ENCODE measurements at regions not wholly inside any gene's neighbourhood (a gene's known extent, or its start where the extent isn't known, plus 50 kb on each side); places are given as distances from the start of the nearest gene placed in this dataset.

DNA sequence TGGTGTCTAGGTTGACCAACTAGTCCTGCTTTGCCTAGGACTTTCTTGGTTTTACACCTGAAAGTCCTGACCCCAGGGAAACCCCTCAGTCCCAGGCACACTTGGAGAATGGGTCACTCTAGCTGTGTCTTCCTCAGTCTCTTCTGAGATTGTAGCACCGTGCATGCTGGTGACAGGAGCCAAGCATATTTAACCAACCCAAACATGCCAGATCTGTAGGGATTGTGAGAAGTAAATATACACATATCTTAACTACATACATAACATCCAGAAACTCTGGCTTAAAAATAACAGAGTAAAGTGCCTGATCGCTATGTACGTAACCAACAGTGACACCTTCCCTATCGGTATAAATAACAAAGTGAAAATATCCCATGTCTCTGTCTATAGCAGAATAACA is 158.1 kb downstream of the HAPSTR1 start:
- intact Hi-C loops (cut with DNase I) = no loop called here
- Histone ChIP-seq H3K4me3 (no peak overlapping the region), H3K9me3 (no peaks in the 10 kb centered on the region), H3K27me3 (no peaks in the 10 kb centered on the region), H3K36me3 (no peaks in the 10 kb centered on the region), H3K4me1 (no peaks in the 10 kb centered on the region), H3K27ac (no peak overlapping the region)
- ATAC-seq (no peak), DNase-seq (no peak)
- no peak for TF ChIP-seq CTCF (IDR thresholded peaks at IDR 0.05)

DNA sequence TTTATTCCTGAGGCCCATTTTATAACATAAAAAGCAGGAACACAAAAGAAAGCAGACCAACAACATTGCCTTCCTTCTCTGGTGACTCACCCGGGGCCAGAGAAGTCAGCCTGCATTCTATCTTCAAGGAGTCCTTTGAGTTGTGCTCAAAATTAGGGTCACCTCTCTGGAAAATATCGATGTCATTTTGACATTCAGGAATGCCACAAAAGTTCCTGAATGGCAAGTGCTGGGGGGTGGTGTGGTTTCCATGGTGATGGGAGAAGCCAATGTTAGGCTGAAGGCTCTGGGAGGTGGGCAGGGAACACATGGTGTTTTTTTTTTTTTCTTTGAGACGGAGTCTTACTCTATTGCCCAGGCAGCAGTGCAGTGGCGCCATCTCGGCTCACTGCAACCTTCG is 159.6 kb downstream of the HAPSTR1 start:
- TF ChIP-seq CTCF (IDR thresholded peaks at IDR 0.05) = no peak
- Histone ChIP-seq H3K27me3 (no peaks in the 10 kb centered on the region), H3K9me3 (no peaks in the 10 kb centered on the region), H3K4me3 (no peak overlapping the region), H3K36me3 (no peaks in the 10 kb centered on the region), H3K27ac (no peak overlapping the region), H3K4me1 (no peaks in the 10 kb centered on the region)
- no peak for DNase-seq
- intact Hi-C loops (cut with DNase I) = no loop called here
- no peak for ATAC-seq

DNA sequence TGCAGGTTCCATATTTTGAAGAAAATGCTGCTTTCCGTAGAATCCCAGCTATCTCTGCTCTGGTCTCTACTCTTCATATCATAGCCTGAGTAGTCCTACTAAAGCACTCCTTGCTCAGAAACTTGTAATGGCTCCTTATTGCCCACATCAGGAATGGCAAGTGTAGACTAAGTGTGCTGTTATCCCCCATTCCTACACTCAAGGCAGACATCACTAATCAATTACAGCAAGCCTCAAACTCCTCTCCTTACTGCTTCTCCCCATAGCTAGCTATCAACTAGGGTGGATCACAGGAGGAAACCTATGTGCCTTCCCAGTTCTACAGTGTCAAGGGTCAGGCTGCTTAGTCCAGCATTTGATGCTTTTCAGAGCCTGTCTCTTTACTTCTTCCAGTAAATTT is 163.4 kb downstream of the HAPSTR1 start:
- DNase-seq (no peak), ATAC-seq (no peak)
- intact Hi-C loops (cut with DNase I) = no loop called here
- Histone ChIP-seq H3K36me3 (no peaks in the 10 kb centered on the region), H3K4me1 (no peaks in the 10 kb centered on the region), H3K9me3 (no peaks in the 10 kb centered on the region), H3K27me3 (no peaks in the 10 kb centered on the region), H3K27ac (no peak overlapping the region), H3K4me3 (no peak overlapping the region)
- TF ChIP-seq CTCF (IDR thresholded peaks at IDR 0.05) = no peak

GRCh38 chr16:9256196-9256595 is 164.8 kb downstream of the HAPSTR1 start:
- no peaks in the 10 kb centered on the region for H3K4me1 ChIP-seq
- TF ChIP-seq CTCF (IDR thresholded peaks at IDR 0.05) = peak; percentile 41
- no peaks in the 10 kb centered on the region for H3K36me3 ChIP-seq
- no peaks in the 10 kb centered on the region for H3K9me3 ChIP-seq
- H3K27me3 ChIP-seq = no peaks in the 10 kb centered on the region
- no peak overlapping the region for H3K4me3 ChIP-seq
- intact Hi-C loops (cut with DNase I) = no loop called here
- no peak for DNase-seq
- ATAC-seq = peak; percentile 53
- H3K27ac ChIP-seq = no peak overlapping the region

DNA sequence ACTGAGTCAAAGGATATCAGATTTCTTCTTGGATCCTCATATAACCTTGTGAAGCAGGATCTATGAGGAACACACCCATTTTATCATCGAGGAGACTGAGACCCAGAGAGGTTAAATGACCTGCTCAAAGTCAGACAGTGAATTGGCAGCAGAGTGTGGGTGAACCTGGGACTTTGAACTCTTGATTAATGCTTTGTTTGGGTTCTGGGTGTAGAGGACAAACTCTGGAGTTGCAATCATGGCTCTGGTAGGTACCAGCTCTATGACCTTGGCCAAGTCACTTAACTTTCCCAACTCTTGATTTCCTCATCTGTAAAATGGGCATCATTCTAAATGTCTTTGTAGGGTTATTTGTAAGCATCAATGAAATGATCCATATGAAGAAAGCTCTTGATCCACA is 166.4 kb downstream of the HAPSTR1 start:
- intact Hi-C loops (cut with DNase I) = no loop called here
- DNase-seq (no peak), ATAC-seq (no peak)
- H3K27me3 ChIP-seq = no peaks in the 10 kb centered on the region
- no peaks in the 10 kb centered on the region for H3K9me3 ChIP-seq
- no peaks in the 10 kb centered on the region for H3K36me3 ChIP-seq
- H3K27ac ChIP-seq = no peak overlapping the region
- TF ChIP-seq CTCF (IDR thresholded peaks at IDR 0.05) = no peak
- H3K4me3 ChIP-seq = no peak overlapping the region
- no peaks in the 10 kb centered on the region for H3K4me1 ChIP-seq

GRCh38 chr16:9258423-9259051 is 167.1 kb downstream of the HAPSTR1 start:
- Histone ChIP-seq H3K27ac (no peak overlapping the region), H3K27me3 (no peaks in the 10 kb centered on the region), H3K4me1 (no peaks in the 10 kb centered on the region), H3K36me3 (no peaks in the 10 kb centered on the region), H3K4me3 (no peak overlapping the region), H3K9me3 (no peaks in the 10 kb centered on the region)
- intact Hi-C loops (cut with DNase I) = no loop called here
- peak; percentile 36 for ATAC-seq
- TF ChIP-seq CTCF (IDR thresholded peaks at IDR 0.05) = peak; percentile 42
- DNase-seq = no peak
